OCI-LY1 (cell line): ENCODE measurements at regions not wholly inside any gene's neighbourhood (a gene's known extent, or its start where the extent isn't known, plus 50 kb on each side); places are given as distances from the start of the nearest gene placed in this dataset.

ENCODE experiments used
- CTCF ChIP-seq: fragments of 200-600 bp; sonication (generic), shearing (Covaris generic); IDR thresholded peaks from 2 replicates; pipeline ENCODE4 v1.5.1; 2017; ENCODE audit warnings: mild to moderate bottlenecking, antibody characterized with exemption, low read length, moderate library complexity, mixed read lengths
- EZH2 ChIP-seq: fragments of 200-600 bp; sonication (generic), shearing (Covaris generic); IDR thresholded peaks from 2 replicates; pipeline ENCODE4 v1.8.0; 2017; ENCODE audit warnings: borderline replicate concordance, mixed run types, mild to moderate bottlenecking, antibody characterized with exemption, low read length, moderate library complexity, mixed read lengths

GRCh38 chr14:98726585-98727405 is 545.2 kb downstream of the BCL11B start:
- TF ChIP-seq CTCF (no peak), EZH2 (no peak)
